ENCODE measurements at regions not wholly inside any gene's neighbourhood (a gene's known extent, or its start where the extent isn't known, plus 50 kb on each side); places are given as distances from the start of the nearest gene placed in this dataset.

DNA sequence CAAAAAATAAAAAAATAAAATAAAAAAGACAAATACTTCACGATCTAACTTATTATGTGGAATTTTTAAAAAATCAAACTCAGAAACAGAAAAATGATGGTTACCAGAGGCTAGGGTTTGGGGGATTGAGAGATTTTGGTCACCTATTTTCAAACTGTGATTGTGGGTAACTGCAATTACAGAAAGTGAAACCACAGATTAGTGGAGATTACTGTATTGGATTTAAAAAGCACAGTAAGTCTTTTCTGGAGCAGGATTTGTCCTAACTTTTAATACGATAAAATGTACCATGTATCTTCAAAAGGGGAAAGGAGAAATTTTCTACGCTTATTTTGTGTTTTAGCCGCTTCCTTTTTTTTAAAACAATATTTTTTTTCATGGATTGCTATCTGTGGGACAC is 1204.9 kb upstream of the LRRTM3 start:
- H3K36me3 ChIP-seq: no peaks in the 10 kb centered on the region
- no peaks in the 10 kb centered on the region for H3K27me3 ChIP-seq (ENCODE audit: insufficient read depth, low read depth, severe bottlenecking)
- H3K27ac ChIP-seq: no peak overlapping the region
- TF ChIP-seq, protein P1, sequence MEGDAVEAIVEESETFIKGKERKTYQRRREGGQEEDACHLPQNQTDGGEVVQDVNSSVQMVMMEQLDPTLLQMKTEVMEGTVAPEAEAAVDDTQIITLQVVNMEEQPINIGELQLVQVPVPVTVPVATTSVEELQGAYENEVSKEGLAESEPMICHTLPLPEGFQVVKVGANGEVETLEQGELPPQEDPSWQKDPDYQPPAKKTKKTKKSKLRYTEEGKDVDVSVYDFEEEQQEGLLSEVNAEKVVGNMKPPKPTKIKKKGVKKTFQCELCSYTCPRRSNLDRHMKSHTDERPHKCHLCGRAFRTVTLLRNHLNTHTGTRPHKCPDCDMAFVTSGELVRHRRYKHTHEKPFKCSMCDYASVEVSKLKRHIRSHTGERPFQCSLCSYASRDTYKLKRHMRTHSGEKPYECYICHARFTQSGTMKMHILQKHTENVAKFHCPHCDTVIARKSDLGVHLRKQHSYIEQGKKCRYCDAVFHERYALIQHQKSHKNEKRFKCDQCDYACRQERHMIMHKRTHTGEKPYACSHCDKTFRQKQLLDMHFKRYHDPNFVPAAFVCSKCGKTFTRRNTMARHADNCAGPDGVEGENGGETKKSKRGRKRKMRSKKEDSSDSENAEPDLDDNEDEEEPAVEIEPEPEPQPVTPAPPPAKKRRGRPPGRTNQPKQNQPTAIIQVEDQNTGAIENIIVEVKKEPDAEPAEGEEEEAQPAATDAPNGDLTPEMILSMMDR (IDR thresholded peaks at IDR 0.05; ENCODE audit: low read depth, low read length): no peak
- H3K4me3 ChIP-seq (ENCODE audit: low read depth, low read length): no peak overlapping the region
- no peaks in the 10 kb centered on the region for H3K9me3 ChIP-seq (ENCODE audit: severe bottlenecking)
- DNase-seq: no peak

DNA sequence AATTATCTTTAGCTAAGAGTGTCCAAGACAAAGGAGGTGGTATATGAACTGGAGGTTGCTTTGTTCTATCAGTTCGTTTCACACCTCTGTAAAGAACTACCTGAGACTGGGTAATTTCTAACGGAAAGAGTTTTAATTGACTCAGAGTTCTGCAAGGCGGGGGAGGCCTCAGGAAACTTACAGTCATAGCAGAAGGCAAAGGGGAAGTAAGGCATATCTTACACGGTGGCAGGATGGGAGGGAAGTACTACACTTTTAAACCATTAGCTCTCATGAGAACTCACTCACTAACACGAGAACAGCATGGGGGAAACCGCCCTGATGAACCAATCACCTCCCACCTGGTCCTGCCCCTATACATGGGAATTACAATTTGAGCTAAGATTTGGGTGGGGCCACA is 1202.3 kb upstream of the LRRTM3 start:
- H3K4me3 ChIP-seq (ENCODE audit: low read depth, low read length): no peak overlapping the region
- no peak overlapping the region for H3K27ac ChIP-seq
- no peaks in the 10 kb centered on the region for H3K9me3 ChIP-seq (ENCODE audit: severe bottlenecking)
- DNase-seq: no peak
- H3K36me3 ChIP-seq: no peaks in the 10 kb centered on the region
- TF ChIP-seq, protein P1 (IDR thresholded peaks at IDR 0.05; ENCODE audit: low read depth, low read length): no peak
- H3K27me3 ChIP-seq (ENCODE audit: insufficient read depth, low read depth, severe bottlenecking): no peaks in the 10 kb centered on the region

DNA sequence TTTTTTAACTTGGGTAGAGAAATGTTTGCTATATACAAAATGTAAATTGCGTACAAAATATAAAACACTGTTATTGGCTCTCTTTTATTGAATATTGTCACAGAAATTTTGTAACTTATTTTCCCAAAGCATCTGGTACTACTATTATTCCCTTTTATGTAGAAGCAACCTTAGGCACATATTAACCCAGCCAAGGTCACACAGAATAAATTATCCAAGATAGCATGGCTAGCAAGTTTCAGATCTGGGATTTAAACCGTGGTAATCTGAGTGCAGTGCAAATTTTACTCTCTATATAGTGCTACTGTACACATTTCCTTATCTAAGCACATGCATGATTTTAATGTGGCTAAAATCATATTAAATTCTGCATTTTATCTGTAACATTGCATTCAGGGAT is 1190.5 kb upstream of the LRRTM3 start:
- H3K27me3 ChIP-seq (ENCODE audit: insufficient read depth, low read depth, severe bottlenecking): no peaks in the 10 kb centered on the region
- H3K27ac ChIP-seq: no peak overlapping the region
- H3K36me3 ChIP-seq: no peaks in the 10 kb centered on the region
- H3K4me3 ChIP-seq (ENCODE audit: low read depth, low read length): no peak overlapping the region
- H3K9me3 ChIP-seq (ENCODE audit: severe bottlenecking): no peaks in the 10 kb centered on the region
- DNase-seq: no peak
- TF ChIP-seq, protein P1 (IDR thresholded peaks at IDR 0.05; ENCODE audit: low read depth, low read length): no peak

DNA sequence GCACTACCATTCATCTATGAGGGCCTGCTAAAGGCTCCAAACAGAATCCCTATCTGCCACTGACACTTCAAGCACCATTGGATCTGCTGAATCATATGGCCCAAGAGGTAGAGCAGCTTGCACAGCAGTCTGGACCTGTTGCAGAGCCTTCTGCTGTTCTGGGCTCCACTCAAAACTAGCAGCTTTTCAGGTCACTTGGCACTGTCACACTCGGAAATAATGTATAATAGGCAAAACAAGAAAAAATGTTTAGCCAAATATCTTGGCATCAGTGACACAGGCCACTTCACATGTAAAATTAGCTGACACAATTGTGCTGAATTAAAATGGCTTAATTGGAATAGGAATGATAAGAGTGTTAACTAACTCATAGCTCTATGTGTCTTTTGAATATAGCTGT is 1182.9 kb upstream of the LRRTM3 start:
- no peaks in the 10 kb centered on the region for H3K9me3 ChIP-seq (ENCODE audit: severe bottlenecking)
- no peak overlapping the region for H3K27ac ChIP-seq
- no peaks in the 10 kb centered on the region for H3K36me3 ChIP-seq
- TF ChIP-seq, protein P1 (IDR thresholded peaks at IDR 0.05; ENCODE audit: low read depth, low read length): no peak
- no peaks in the 10 kb centered on the region for H3K27me3 ChIP-seq (ENCODE audit: insufficient read depth, low read depth, severe bottlenecking)
- H3K4me3 ChIP-seq (ENCODE audit: low read depth, low read length): no peak overlapping the region
- no peak for DNase-seq

DNA sequence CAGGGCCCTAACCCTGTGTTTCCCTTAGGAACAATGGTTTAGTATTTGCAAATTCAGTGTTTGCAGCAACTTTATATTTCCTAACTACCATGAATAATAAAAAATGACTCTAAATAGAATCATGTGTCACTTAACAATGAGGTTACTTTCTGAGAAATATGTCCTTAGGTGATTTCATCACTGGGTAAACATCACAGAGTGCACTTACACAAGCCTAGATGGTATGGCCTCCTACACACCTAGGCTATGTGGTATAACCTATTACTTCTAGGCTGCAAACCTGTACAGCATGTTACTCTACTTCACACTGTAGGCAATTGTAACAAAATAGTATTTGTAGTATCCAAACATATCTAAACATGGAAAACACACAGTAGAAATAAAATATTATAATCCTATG is 1174.6 kb upstream of the LRRTM3 start:
- no peaks in the 10 kb centered on the region for H3K36me3 ChIP-seq
- H3K27me3 ChIP-seq (ENCODE audit: insufficient read depth, low read depth, severe bottlenecking): no peaks in the 10 kb centered on the region
- no peaks in the 10 kb centered on the region for H3K9me3 ChIP-seq (ENCODE audit: severe bottlenecking)
- TF ChIP-seq, protein P1 (IDR thresholded peaks at IDR 0.05; ENCODE audit: low read depth, low read length): no peak
- DNase-seq: no peak
- H3K4me3 ChIP-seq (ENCODE audit: low read depth, low read length): no peak overlapping the region
- no peak overlapping the region for H3K27ac ChIP-seq

DNA sequence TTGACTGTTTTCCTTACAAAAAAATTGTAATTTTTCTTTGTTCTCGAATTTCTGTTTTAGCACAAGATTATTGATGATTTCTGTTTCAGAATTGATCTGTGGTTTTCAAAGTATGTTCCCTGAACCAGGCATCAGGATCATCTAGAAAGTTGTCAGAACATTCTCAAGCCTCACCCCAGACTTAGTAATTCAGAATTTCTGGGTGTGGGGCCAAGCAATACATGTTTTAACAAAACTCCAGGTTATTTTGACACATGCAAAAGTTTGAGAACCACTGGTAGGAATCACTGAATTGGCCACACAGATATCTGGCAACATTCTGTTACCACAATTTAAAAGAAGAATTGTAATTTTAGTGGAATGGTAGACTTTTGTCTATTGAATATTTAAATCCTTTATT is 1173.9 kb upstream of the LRRTM3 start:
- Histone ChIP-seq H3K27me3 (ENCODE audit: insufficient read depth, low read depth, severe bottlenecking) (no peaks in the 10 kb centered on the region), H3K27ac (no peak overlapping the region), H3K4me3 (ENCODE audit: low read depth, low read length) (no peak overlapping the region), H3K9me3 (ENCODE audit: severe bottlenecking) (no peaks in the 10 kb centered on the region), H3K36me3 (no peaks in the 10 kb centered on the region)
- TF ChIP-seq, protein P1 (IDR thresholded peaks at IDR 0.05; ENCODE audit: low read depth, low read length): no peak
- DNase-seq: no peak
